ENCODE measurements at regions not wholly inside any gene's neighbourhood (a gene's known extent, or its start where the extent isn't known, plus 50 kb on each side); places are given as distances from the start of the nearest gene placed in this dataset.

DNA sequence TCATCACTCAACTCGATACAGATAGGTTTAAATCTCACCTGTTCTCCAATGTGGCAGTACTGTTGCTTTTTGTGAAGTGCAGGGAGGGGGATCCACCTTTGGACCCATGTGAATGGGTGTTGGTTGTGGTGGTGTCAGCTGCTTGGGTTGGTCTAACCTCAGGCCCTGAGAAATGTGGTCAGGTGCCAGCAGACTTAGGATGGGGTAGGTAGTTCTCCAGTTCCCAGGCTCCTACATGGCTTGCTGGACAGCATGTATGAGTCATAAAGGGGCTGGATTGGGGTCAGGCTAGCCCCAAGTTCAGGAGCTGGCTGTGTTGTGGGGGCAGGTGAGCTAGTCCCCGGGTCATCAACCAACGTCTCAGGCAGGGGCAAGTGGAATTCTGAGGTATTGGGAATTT, 472.6 kb upstream of the CNTNAP2 start:
- no peak overlapping the region for H2AFZ ChIP-seq (ENCODE audit: low read depth, low read length, poor library complexity, severe bottlenecking)

More for the DNA sequence above, 472.6 kb upstream of the CNTNAP2 start:
- Histone ChIP-seq H3K27me3 (ENCODE audit: insufficient read depth, low read length) (no peaks in the 10 kb centered on the region), H4K20me1 (ENCODE audit: insufficient read depth) (no peaks in the 10 kb centered on the region), H3K4me2 (ENCODE audit: low read length) (no peak overlapping the region), H3K9me2 (ENCODE audit: insufficient read depth) (no peaks in the 10 kb centered on the region), H3K4me1 (ENCODE audit: control insufficient read depth in 1 of 2, insufficient read depth in 2 of 2, low read length in 2 of 2) (no peaks in the 10 kb centered on the region), H3K27ac (ENCODE audit: low read depth, low read length) (no peak overlapping the region), H3K36me3 (ENCODE audit: control insufficient read depth in 1 of 2, insufficient read depth in 2 of 2, low read length in 2 of 2) (no peaks in the 10 kb centered on the region), H3K79me2 (ENCODE audit: insufficient read depth, low read length) (no peaks in the 10 kb centered on the region), H3K9ac (ENCODE audit: low read length) (no peak overlapping the region), H3K4me3 (replicated peaks in 1 of 2; ENCODE audit: low read depth in 1 of 2, low read length in 2 of 2) (no peak overlapping the region), H3K9me3 (ENCODE audit: control insufficient read depth in 1 of 2, insufficient read depth in 1 of 2, low read depth in 1 of 2, low read length in 2 of 2) (peaks cover 3 to 20% of the 10 kb centered on the region in 2 experiments; a peak in 2 of 4 replicates)
- no peak for DNase-seq (ENCODE audit: low read depth, low spot score)
- TF ChIP-seq RAD21 (IDR thresholded peaks at IDR 0.05; ENCODE audit: low read depth) (no peak), SRF (IDR thresholded peaks at IDR 0.05; ENCODE audit: low read depth) (no peak), TCF7L2 (IDR thresholded peaks at IDR 0.05; ENCODE audit: borderline replicate concordance, extremely low read depth, insufficient read depth, insufficient read length) (no peak), ZNF274 (IDR thresholded peaks at IDR 0.05; ENCODE audit: low read depth, low read length) (no peak), POLR2A (IDR thresholded peaks at IDR 0.05; ENCODE audit: borderline replicate concordance, extremely low read depth, insufficient read depth, insufficient read length) (no peak), SP1 (IDR thresholded peaks at IDR 0.05; ENCODE audit: low read depth) (no peak), YY1 (IDR thresholded peaks at IDR 0.05; ENCODE audit: extremely low read depth, insufficient replicate concordance, low read depth, low read length) (no peak), POLR2AphosphoS5 (IDR thresholded peaks at IDR 0.05; ENCODE audit: low read depth, low read length) (no peak), EZH2 (IDR thresholded peaks at IDR 0.05) (no peak), JUND (IDR thresholded peaks at IDR 0.05) (no peak), SIN3A (IDR thresholded peaks at IDR 0.05; ENCODE audit: low read depth) (no peak), FOSL1 (IDR thresholded peaks at IDR 0.05; ENCODE audit: low read depth) (no peak), ZFX (IDR thresholded peaks at IDR 0.05) (no peak)
- TF ChIP-seq, protein P1, sequence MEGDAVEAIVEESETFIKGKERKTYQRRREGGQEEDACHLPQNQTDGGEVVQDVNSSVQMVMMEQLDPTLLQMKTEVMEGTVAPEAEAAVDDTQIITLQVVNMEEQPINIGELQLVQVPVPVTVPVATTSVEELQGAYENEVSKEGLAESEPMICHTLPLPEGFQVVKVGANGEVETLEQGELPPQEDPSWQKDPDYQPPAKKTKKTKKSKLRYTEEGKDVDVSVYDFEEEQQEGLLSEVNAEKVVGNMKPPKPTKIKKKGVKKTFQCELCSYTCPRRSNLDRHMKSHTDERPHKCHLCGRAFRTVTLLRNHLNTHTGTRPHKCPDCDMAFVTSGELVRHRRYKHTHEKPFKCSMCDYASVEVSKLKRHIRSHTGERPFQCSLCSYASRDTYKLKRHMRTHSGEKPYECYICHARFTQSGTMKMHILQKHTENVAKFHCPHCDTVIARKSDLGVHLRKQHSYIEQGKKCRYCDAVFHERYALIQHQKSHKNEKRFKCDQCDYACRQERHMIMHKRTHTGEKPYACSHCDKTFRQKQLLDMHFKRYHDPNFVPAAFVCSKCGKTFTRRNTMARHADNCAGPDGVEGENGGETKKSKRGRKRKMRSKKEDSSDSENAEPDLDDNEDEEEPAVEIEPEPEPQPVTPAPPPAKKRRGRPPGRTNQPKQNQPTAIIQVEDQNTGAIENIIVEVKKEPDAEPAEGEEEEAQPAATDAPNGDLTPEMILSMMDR (IDR thresholded peaks at IDR 0.05 in 2 of 3, conservative IDR thresholded peaks at IDR 0.05 in 1 of 3; ENCODE audit: borderline replicate concordance in 1 of 3, insufficient read depth in 1 of 3, low read depth in 2 of 3, low read length in 2 of 3): no peak
- TF ChIP-seq, protein P2, sequence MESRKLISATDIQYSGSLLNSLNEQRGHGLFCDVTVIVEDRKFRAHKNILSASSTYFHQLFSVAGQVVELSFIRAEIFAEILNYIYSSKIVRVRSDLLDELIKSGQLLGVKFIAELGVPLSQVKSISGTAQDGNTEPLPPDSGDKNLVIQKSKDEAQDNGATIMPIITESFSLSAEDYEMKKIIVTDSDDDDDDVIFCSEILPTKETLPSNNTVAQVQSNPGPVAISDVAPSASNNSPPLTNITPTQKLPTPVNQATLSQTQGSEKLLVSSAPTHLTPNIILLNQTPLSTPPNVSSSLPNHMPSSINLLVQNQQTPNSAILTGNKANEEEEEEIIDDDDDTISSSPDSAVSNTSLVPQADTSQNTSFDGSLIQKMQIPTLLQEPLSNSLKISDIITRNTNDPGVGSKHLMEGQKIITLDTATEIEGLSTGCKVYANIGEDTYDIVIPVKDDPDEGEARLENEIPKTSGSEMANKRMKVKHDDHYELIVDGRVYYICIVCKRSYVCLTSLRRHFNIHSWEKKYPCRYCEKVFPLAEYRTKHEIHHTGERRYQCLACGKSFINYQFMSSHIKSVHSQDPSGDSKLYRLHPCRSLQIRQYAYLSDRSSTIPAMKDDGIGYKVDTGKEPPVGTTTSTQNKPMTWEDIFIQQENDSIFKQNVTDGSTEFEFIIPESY (IDR thresholded peaks at IDR 0.05; ENCODE audit: extremely low read depth, insufficient replicate concordance, low read length): no peak
- TF ChIP-seq, protein P3, sequence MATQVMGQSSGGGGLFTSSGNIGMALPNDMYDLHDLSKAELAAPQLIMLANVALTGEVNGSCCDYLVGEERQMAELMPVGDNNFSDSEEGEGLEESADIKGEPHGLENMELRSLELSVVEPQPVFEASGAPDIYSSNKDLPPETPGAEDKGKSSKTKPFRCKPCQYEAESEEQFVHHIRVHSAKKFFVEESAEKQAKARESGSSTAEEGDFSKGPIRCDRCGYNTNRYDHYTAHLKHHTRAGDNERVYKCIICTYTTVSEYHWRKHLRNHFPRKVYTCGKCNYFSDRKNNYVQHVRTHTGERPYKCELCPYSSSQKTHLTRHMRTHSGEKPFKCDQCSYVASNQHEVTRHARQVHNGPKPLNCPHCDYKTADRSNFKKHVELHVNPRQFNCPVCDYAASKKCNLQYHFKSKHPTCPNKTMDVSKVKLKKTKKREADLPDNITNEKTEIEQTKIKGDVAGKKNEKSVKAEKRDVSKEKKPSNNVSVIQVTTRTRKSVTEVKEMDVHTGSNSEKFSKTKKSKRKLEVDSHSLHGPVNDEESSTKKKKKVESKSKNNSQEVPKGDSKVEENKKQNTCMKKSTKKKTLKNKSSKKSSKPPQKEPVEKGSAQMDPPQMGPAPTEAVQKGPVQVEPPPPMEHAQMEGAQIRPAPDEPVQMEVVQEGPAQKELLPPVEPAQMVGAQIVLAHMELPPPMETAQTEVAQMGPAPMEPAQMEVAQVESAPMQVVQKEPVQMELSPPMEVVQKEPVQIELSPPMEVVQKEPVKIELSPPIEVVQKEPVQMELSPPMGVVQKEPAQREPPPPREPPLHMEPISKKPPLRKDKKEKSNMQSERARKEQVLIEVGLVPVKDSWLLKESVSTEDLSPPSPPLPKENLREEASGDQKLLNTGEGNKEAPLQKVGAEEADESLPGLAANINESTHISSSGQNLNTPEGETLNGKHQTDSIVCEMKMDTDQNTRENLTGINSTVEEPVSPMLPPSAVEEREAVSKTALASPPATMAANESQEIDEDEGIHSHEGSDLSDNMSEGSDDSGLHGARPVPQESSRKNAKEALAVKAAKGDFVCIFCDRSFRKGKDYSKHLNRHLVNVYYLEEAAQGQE (IDR thresholded peaks at IDR 0.05; ENCODE audit: low read depth): no peak
- ChIA-PET POLR2A (no interaction called here), CTCF (no interaction called here), RAD21 (ENCODE audit: low non-redundant PET in 1 of 2, low total read pairs in 2 of 2, uncharacterized antibody in 2 of 2, unreplicated experiment in 2 of 2) (no interaction called here)
- BruUV-seq (replicated peaks): no TSS peak
- intact Hi-C loops (cut with micrococcal nuclease): no loop called here
- ATAC-seq: no peak

Measured in HCT116 (cell line).